CD14-positive monocyte (primary cell): ENCODE measurements at regions not wholly inside any gene's neighbourhood (a gene's known extent, or its start where the extent isn't known, plus 50 kb on each side); places are given as distances from the start of the nearest gene placed in this dataset.

ENCODE experiments used
- DNase-seq, 3 donors: peaks; one replicate each; pipeline ENCODE4 v3.0.0-alpha.2; 2011 to 2022
- H2AFZ ChIP-seq: 2 replicates; pipeline ENCODE4 v1.6.0; 2012; ENCODE audit warnings: mild to moderate bottlenecking, low read depth, low read length, inconsistent platforms; ENCODE audit not compliant: insufficient read depth, poor library complexity, severe bottlenecking
- H3K27ac ChIP-seq, 2 donors: 1 replicate in 1 of 2; 2 replicates in 1 of 2; pipeline ENCODE4 v1.5.1; 2012 to 2013; ENCODE audit warnings: low read length in 2 of 2, control low read depth in 1 of 2, inconsistent platforms in 1 of 2, low read depth in 1 of 2, mild to moderate bottlenecking in 1 of 2
- H3K27me3 ChIP-seq, 2 donors: one replicate each; pipeline versions ENCODE4 v1.6.0 to v1.6.1; 2011 to 2013; ENCODE audit warnings: low read length in 2 of 2; ENCODE audit not compliant: control insufficient read depth in 2 of 2, insufficient read depth in 2 of 2
- H3K36me3 ChIP-seq, 2 donors: replicated peaks in 1 of 2; 1 replicate in 1 of 2; 2 replicates in 1 of 2; pipeline versions ENCODE4 v1.5.1 to v1.6.1; 2012 to 2013; ENCODE audit warnings: low read length in 2 of 2, control low read depth in 1 of 2, inconsistent platforms in 1 of 2, mild to moderate bottlenecking in 1 of 2; ENCODE audit not compliant: insufficient read depth in 2 of 2, control insufficient read depth in 1 of 2
- H3K4me1 ChIP-seq, 2 donors: 1 replicate in 1 of 2; 2 replicates in 1 of 2; pipeline versions ENCODE4 v1.5.1 to v1.6.1; 2012 to 2013; ENCODE audit warnings: low read length in 2 of 2, control low read depth in 1 of 2, inconsistent platforms in 1 of 2, mild to moderate bottlenecking in 1 of 2, moderate library complexity in 1 of 2; ENCODE audit not compliant: insufficient read depth in 2 of 2, control insufficient read depth in 1 of 2
- H3K4me2 ChIP-seq: replicated peaks from 2 replicates; pipeline ENCODE3; 2012; ENCODE audit warnings: low read length, moderate library complexity, mild to moderate bottlenecking; ENCODE audit not compliant: poor library complexity, severe bottlenecking; ENCODE audit errors: extremely low read depth
- H3K4me3 ChIP-seq, 3 experiments: fragments of 200-600 bp in 1 of 3; sonication (generic) in 1 of 3; replicated peaks in 1 of 3; 1 replicate in 2 of 3; 2 replicates in 1 of 3; pipeline ENCODE4 v1.5.1; 2011 to 2013; ENCODE audit warnings: low read length in 3 of 3, mild to moderate bottlenecking in 3 of 3, control low read depth in 2 of 3, low read depth in 2 of 3, inconsistent platforms in 1 of 3, moderate library complexity in 1 of 3
- H3K79me2 ChIP-seq: 2 replicates; pipeline ENCODE4 v1.6.0; 2012; ENCODE audit warnings: mild to moderate bottlenecking, control low read depth, inconsistent platforms, low read length, moderate library complexity; ENCODE audit not compliant: insufficient read depth
- H3K9ac ChIP-seq: 2 replicates; pipeline ENCODE4 v1.6.0; 2017; ENCODE audit warnings: low read length, mild to moderate bottlenecking; ENCODE audit not compliant: insufficient read depth, poor library complexity, severe bottlenecking
- H3K9me3 ChIP-seq, 2 donors: replicated peaks in 1 of 2; 1 replicate in 1 of 2; 2 replicates in 1 of 2; pipeline versions ENCODE4 v1.5.1 to v1.6.1; 2012 to 2013; ENCODE audit warnings: low read length in 2 of 2, control low read depth in 1 of 2; ENCODE audit not compliant: control insufficient read depth in 1 of 2, insufficient read depth in 1 of 2
- H4K20me1 ChIP-seq: 2 replicates; pipeline ENCODE4 v1.6.0; 2012; ENCODE audit warnings: mild to moderate bottlenecking, low read length, control low read depth, moderate library complexity; ENCODE audit not compliant: insufficient read depth
- H3K27ac Mint-ChIP-seq, 7 donors: one replicate each; pipeline ENCODE4 v1.8.0; 2020; ENCODE audit warnings: mild to moderate bottlenecking in 7 of 7, mixed read lengths in 7 of 7, moderate library complexity in 6 of 7, inconsistent platforms in 2 of 7
- H3K27me3 Mint-ChIP-seq, 3 donors: one replicate each; pipeline ENCODE4 v1.8.0; 2021 to 2022; ENCODE audit warnings: low read depth in 3 of 3, mild to moderate bottlenecking in 3 of 3, mixed read lengths in 3 of 3, moderate library complexity in 3 of 3, inconsistent platforms in 1 of 3
- H3K36me3 Mint-ChIP-seq, 2 donors: one replicate each; pipeline ENCODE4 v1.8.0; 2020; ENCODE audit warnings: mixed read lengths in 2 of 2, inconsistent platforms in 1 of 2, mild to moderate bottlenecking in 1 of 2
- H3K4me1 Mint-ChIP-seq: one replicate; pipeline ENCODE4 v1.8.0; 2020; ENCODE audit warnings: mild to moderate bottlenecking, mixed read lengths
- H3K4me3 Mint-ChIP-seq, 2 donors: one replicate each; pipeline ENCODE4 v1.8.0; 2020; ENCODE audit warnings: mild to moderate bottlenecking in 2 of 2, mixed read lengths in 2 of 2, moderate library complexity in 1 of 2
- H3K9me3 Mint-ChIP-seq, 7 donors: one replicate each; pipeline ENCODE4 v1.8.0; 2020 to 2022; ENCODE audit warnings: mixed read lengths in 7 of 7, mild to moderate bottlenecking in 6 of 7, moderate library complexity in 6 of 7, inconsistent platforms in 2 of 7
- WGBS: methylation state at CpG from one replicate; pipeline ENCODE4 v1.1.5; 2013; ENCODE audit warnings: missing lambda C conversion rate; ENCODE audit not compliant: insufficient coverage; 5-methylcytosine and 5-hydroxymethylcytosine counted together
- intact Hi-C, 2 donors: fragments of 100-400 bp; cut with micrococcal nuclease; formaldehyde crosslinking; loops; one replicate each; pipeline versions ENCODE4 v1.15.0 to v1.15.1; 2023
- TF ChIP-seq, protein P1 (sequence below): fragments of 200-600 bp; IDR thresholded peaks from one replicate; pipeline ENCODE4 v1.8.0; 2022; ENCODE audit warnings: antibody characterized with exemption, mild to moderate bottlenecking

- no peak overlapping the region for H2AFZ ChIP-seq
- H3K9me3 ChIP-seq, result peaks cover 0 to 5% of the 10 kb centered on the region in 2 donors
- no peak overlapping the region for H3K9ac ChIP-seq
- TF ChIP-seq, protein P1, sequence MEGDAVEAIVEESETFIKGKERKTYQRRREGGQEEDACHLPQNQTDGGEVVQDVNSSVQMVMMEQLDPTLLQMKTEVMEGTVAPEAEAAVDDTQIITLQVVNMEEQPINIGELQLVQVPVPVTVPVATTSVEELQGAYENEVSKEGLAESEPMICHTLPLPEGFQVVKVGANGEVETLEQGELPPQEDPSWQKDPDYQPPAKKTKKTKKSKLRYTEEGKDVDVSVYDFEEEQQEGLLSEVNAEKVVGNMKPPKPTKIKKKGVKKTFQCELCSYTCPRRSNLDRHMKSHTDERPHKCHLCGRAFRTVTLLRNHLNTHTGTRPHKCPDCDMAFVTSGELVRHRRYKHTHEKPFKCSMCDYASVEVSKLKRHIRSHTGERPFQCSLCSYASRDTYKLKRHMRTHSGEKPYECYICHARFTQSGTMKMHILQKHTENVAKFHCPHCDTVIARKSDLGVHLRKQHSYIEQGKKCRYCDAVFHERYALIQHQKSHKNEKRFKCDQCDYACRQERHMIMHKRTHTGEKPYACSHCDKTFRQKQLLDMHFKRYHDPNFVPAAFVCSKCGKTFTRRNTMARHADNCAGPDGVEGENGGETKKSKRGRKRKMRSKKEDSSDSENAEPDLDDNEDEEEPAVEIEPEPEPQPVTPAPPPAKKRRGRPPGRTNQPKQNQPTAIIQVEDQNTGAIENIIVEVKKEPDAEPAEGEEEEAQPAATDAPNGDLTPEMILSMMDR, result no peak
- Mint-ChIP-seq H3K4me3 (no peak overlapping the region), H3K4me1 (peaks cover 7% of the 10 kb centered on the region), H3K27ac (no peak overlapping the region), H3K36me3 (no peaks in the 10 kb centered on the region), H3K27me3 (no peaks in the 10 kb centered on the region), H3K9me3 (peaks cover 0 to 14% (median 7%) of the 10 kb centered on the region in 7 donors)
- intact Hi-C loops, result no loop called here
- no peaks in the 10 kb centered on the region for H4K20me1 ChIP-seq
- no peak for DNase-seq
- no peaks in the 10 kb centered on the region for H3K27me3 ChIP-seq
- H3K4me2 ChIP-seq, result no peak overlapping the region
- no peaks in the 10 kb centered on the region for H3K4me1 ChIP-seq
- H3K4me3 ChIP-seq, result no peak overlapping the region
- H3K79me2 ChIP-seq, result no peaks in the 10 kb centered on the region
- H3K36me3 ChIP-seq, result no peaks in the 10 kb centered on the region
- H3K27ac ChIP-seq, result no peak overlapping the region
Measured at GRCh38 chr18:44411262-44411905, 269.3 kb upstream of the SETBP1 start.

GRCh38 chr18:44411976-44412375, 268.7 kb upstream of the SETBP1 start:
- peaks cover 0 to 11% of the 10 kb centered on the region in 2 donors for H3K9me3 ChIP-seq
- TF ChIP-seq, protein P1, result no peak
- H3K4me2 ChIP-seq, result no peak overlapping the region
- no peak overlapping the region for H3K27ac ChIP-seq
- intact Hi-C loops, result no loop called here
- H3K36me3 Mint-ChIP-seq, result no peaks in the 10 kb centered on the region
- H3K27ac Mint-ChIP-seq, result no peak overlapping the region
- no peaks in the 10 kb centered on the region for H3K4me1 ChIP-seq
- peaks cover 0 to 13% (median 7%) of the 10 kb centered on the region in 7 donors for H3K9me3 Mint-ChIP-seq
- no peaks in the 10 kb centered on the region for H3K36me3 ChIP-seq
- WGBS, result 88% methylated on average over 1 of the region's 2 CpGs
- no peak overlapping the region for H3K4me3 ChIP-seq
- no peak overlapping the region for H3K4me3 Mint-ChIP-seq
- peaks cover 7% of the 10 kb centered on the region for H3K4me1 Mint-ChIP-seq
- no peak overlapping the region for H2AFZ ChIP-seq
- H4K20me1 ChIP-seq, result no peaks in the 10 kb centered on the region
- no peak overlapping the region for H3K9ac ChIP-seq
- H3K27me3 Mint-ChIP-seq, result no peaks in the 10 kb centered on the region
- H3K79me2 ChIP-seq, result no peaks in the 10 kb centered on the region
- no peaks in the 10 kb centered on the region for H3K27me3 ChIP-seq
- DNase-seq, result no peak
